ENCODE measurements at regions not wholly inside any gene's neighbourhood (a gene's known extent, or its start where the extent isn't known, plus 50 kb on each side); places are given as distances from the start of the nearest gene placed in this dataset.

GRCh38 chr16:35862242-35862641 lies 2402.8 kb downstream of the TP53TG3F start:
- Histone ChIP-seq H3K36me3 (ENCODE audit: control insufficient read depth in 4 of 4, insufficient read depth in 4 of 4, low read length in 4 of 4) (no peaks in the 10 kb centered on the region), H3K9ac (ENCODE audit: insufficient read depth in 1 of 2, low read length in 2 of 2) (no peak overlapping the region), H3K9me3 (ENCODE audit: control insufficient read depth in 4 of 4, insufficient read depth in 3 of 4, low read length in 3 of 4) (peaks cover 0 to 26% (median 3%) of the 10 kb centered on the region in 4 donors), H3K27me3 (ENCODE audit: control insufficient read depth in 3 of 3, insufficient read depth in 3 of 3, low read length in 2 of 3) (no peaks in the 10 kb centered on the region), H3K4me1 (ENCODE audit: control insufficient read depth in 5 of 5, insufficient read depth in 5 of 5, low read length in 5 of 5) (no peaks in the 10 kb centered on the region), H3K4me3 (no peak overlapping the region), H3K27ac (ENCODE audit: low read depth in 1 of 2, low read length in 1 of 2) (no peak overlapping the region)
- no peak for DNase-seq
- no peak for TF ChIP-seq CTCF (IDR thresholded peaks at IDR 0.05; ENCODE audit: control extremely low read depth, extremely low read depth)
- ATAC-seq (ENCODE audit: insufficient read depth, low FRiP score): no peak

GRCh38 chr16:35868630-35869029 lies 2409.2 kb downstream of the TP53TG3F start:
- DNase-seq (no peak), ATAC-seq (ENCODE audit: insufficient read depth, low FRiP score) (no peak)
- peaks cover 0 to 12% (median 3%) of the 10 kb centered on the region in 4 donors for H3K9me3 ChIP-seq (ENCODE audit: control insufficient read depth in 4 of 4, insufficient read depth in 3 of 4, low read length in 3 of 4)
- no peaks in the 10 kb centered on the region for H3K4me1 ChIP-seq (ENCODE audit: control insufficient read depth in 5 of 5, insufficient read depth in 5 of 5, low read length in 5 of 5)
- H3K36me3 ChIP-seq (ENCODE audit: control insufficient read depth in 4 of 4, insufficient read depth in 4 of 4, low read length in 4 of 4): no peaks in the 10 kb centered on the region
- no peak overlapping the region for H3K9ac ChIP-seq (ENCODE audit: insufficient read depth in 1 of 2, low read length in 2 of 2)
- no peak overlapping the region for H3K27ac ChIP-seq (ENCODE audit: low read depth in 1 of 2, low read length in 1 of 2)
- no peak overlapping the region for H3K4me3 ChIP-seq
- TF ChIP-seq CTCF (IDR thresholded peaks at IDR 0.05; ENCODE audit: control extremely low read depth, extremely low read depth): no peak
- H3K27me3 ChIP-seq (ENCODE audit: control insufficient read depth in 3 of 3, insufficient read depth in 3 of 3, low read length in 2 of 3): no peaks in the 10 kb centered on the region
- WGBS, 2 donors: 49% methylated on average over 3 of the region's 3 CpGs

GRCh38 chr16:35873472-35873871 lies 2414.1 kb downstream of the TP53TG3F start:
- peaks cover 0 to 11% (median 0%) of the 10 kb centered on the region in 4 donors for H3K9me3 ChIP-seq (ENCODE audit: control insufficient read depth in 4 of 4, insufficient read depth in 3 of 4, low read length in 3 of 4)
- H3K36me3 ChIP-seq (ENCODE audit: control insufficient read depth in 4 of 4, insufficient read depth in 4 of 4, low read length in 4 of 4): no peaks in the 10 kb centered on the region
- DNase-seq (no peak), ATAC-seq (ENCODE audit: insufficient read depth, low FRiP score) (no peak)
- no peak for TF ChIP-seq CTCF (IDR thresholded peaks at IDR 0.05; ENCODE audit: control extremely low read depth, extremely low read depth)
- no peak overlapping the region for H3K9ac ChIP-seq (ENCODE audit: insufficient read depth in 1 of 2, low read length in 2 of 2)
- H3K4me3 ChIP-seq: no peak overlapping the region
- WGBS, 2 donors: 64 to 77% methylated on average over 4 of the region's 4 CpGs
- no peak overlapping the region for H3K27ac ChIP-seq (ENCODE audit: low read depth in 1 of 2, low read length in 1 of 2)
- H3K27me3 ChIP-seq (ENCODE audit: control insufficient read depth in 3 of 3, insufficient read depth in 3 of 3, low read length in 2 of 3): no peaks in the 10 kb centered on the region
- no peaks in the 10 kb centered on the region for H3K4me1 ChIP-seq (ENCODE audit: control insufficient read depth in 5 of 5, insufficient read depth in 5 of 5, low read length in 5 of 5)

- no peak for ATAC-seq (ENCODE audit: insufficient read depth, low FRiP score)
- no peaks in the 10 kb centered on the region for H3K4me1 ChIP-seq (ENCODE audit: control insufficient read depth in 5 of 5, insufficient read depth in 5 of 5, low read length in 5 of 5)
- no peak for DNase-seq
- 71 to 76% methylated on average over 2 of the region's 2 CpGs for WGBS, 2 donors
- H3K36me3 ChIP-seq (ENCODE audit: control insufficient read depth in 4 of 4, insufficient read depth in 4 of 4, low read length in 4 of 4): no peaks in the 10 kb centered on the region
- no peak for TF ChIP-seq CTCF (IDR thresholded peaks at IDR 0.05; ENCODE audit: control extremely low read depth, extremely low read depth)
- peaks cover 0 to 20% (median 0%) of the 10 kb centered on the region in 4 donors for H3K9me3 ChIP-seq (ENCODE audit: control insufficient read depth in 4 of 4, insufficient read depth in 3 of 4, low read length in 3 of 4)
- no peaks in the 10 kb centered on the region for H3K27me3 ChIP-seq (ENCODE audit: control insufficient read depth in 3 of 3, insufficient read depth in 3 of 3, low read length in 2 of 3)
- H3K9ac ChIP-seq (ENCODE audit: insufficient read depth in 1 of 2, low read length in 2 of 2): no peak overlapping the region
- H3K27ac ChIP-seq (ENCODE audit: low read depth in 1 of 2, low read length in 1 of 2): no peak overlapping the region
- no peak overlapping the region for H3K4me3 ChIP-seq
Observed at GRCh38 chr16:35881654-35882053, 2422.2 kb downstream of the TP53TG3F start.
